ENCODE measurements at regions not wholly inside any gene's neighbourhood (a gene's known extent, or its start where the extent isn't known, plus 50 kb on each side); places are given as distances from the start of the nearest gene placed in this dataset.

DNA sequence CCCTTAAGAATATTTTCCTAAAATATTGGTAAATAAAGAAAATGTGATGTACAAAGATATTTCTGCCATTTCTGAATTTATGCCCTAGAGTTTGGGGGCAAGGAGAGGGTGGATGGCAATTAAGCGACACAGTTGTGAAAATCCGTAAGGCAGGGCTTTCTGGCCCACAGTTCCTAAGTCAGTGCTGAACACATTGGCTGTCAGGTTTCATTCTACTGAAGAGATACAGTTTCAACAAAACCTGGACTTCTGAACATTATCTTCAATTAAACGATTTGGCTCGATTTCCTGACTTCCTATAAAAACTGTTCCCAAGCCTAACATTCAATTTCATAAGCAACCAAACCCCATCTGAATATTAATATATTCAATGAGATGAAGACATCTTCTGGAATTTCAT is 61.1 kb upstream of the NEBL start (continued):
- TF ChIP-seq CHD2 (IDR thresholded peaks at IDR 0.05; ENCODE audit: low read length) (no peak), EP300 (IDR thresholded peaks at IDR 0.05; ENCODE audit: borderline replicate concordance in 1 of 2, low read depth in 2 of 2, low read length in 2 of 2) (no peak), POLR2A (IDR thresholded peaks at IDR 0.05; ENCODE audit: control extremely low read depth in 1 of 2, low read depth in 2 of 2, low read length in 2 of 2) (no peak)
